Right lobe of liver (tissue), 4 donors: ENCODE measurements at regions not wholly inside any gene's neighbourhood (a gene's known extent, or its start where the extent isn't known, plus 50 kb on each side); places are given as distances from the start of the nearest gene placed in this dataset.

Experiments
- POLR2A ChIP-seq: fragments of 450-650 bp; IDR thresholded peaks from one replicate; pipeline ENCODE4 v1.6.1; 2017; ENCODE audit warnings: antibody characterized with exemption, mild to moderate bottlenecking
- TF ChIP-seq, protein P1 (sequence below), 4 donors: fragments of 200-600 bp in 3 of 4; fragments of 450-650 bp in 1 of 4; IDR thresholded peaks; one replicate each; pipeline versions ENCODE4 v1.5.1 to v1.8.0; 2016 to 2022; ENCODE audit warnings: antibody characterized with exemption in 4 of 4, mild to moderate bottlenecking in 2 of 4
- donor health status: DM: no; HTN: no; CAD: no.
- donor health status: DM: no; HTN: no; CAD: no.
- donor health status: DM: no; HTN: yes; CAD: no.

DNA sequence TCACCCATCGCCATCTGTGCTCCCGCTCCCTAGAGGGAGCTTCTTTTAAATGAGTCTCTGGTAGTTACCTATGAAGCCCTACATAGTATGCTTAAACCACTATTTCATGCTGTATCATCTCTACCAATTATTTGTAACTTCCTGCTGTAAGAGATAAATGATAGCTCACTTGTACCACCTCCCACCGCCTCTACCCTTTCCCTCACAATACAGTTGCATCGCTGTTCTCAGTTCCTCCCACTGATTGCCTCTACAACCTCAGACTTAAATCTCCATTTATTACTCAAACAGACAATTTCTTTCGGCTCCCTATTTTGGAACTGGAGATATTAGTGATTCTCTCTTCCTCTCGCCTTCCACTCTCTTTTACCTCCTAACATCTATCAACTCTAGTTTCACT lies 222.9 kb upstream of the ZC3H12C start:
- TF ChIP-seq, protein P1, sequence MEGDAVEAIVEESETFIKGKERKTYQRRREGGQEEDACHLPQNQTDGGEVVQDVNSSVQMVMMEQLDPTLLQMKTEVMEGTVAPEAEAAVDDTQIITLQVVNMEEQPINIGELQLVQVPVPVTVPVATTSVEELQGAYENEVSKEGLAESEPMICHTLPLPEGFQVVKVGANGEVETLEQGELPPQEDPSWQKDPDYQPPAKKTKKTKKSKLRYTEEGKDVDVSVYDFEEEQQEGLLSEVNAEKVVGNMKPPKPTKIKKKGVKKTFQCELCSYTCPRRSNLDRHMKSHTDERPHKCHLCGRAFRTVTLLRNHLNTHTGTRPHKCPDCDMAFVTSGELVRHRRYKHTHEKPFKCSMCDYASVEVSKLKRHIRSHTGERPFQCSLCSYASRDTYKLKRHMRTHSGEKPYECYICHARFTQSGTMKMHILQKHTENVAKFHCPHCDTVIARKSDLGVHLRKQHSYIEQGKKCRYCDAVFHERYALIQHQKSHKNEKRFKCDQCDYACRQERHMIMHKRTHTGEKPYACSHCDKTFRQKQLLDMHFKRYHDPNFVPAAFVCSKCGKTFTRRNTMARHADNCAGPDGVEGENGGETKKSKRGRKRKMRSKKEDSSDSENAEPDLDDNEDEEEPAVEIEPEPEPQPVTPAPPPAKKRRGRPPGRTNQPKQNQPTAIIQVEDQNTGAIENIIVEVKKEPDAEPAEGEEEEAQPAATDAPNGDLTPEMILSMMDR (IDR thresholded peaks at IDR 0.05): no peak
- TF ChIP-seq POLR2A: no peak
